Neural progenitor cell (in vitro differentiated cells): ENCODE measurements at regions not wholly inside any gene's neighbourhood (a gene's known extent, or its start where the extent isn't known, plus 50 kb on each side); places are given as distances from the start of the nearest gene placed in this dataset.

ENCODE experiments used
- EZH2 ChIP-seq: fragments of 200-600 bp; sonication (generic); IDR thresholded peaks from 2 replicates; pipeline ENCODE4 v1.6.1; 2017; ENCODE audit warnings: antibody characterized with exemption, mild to moderate bottlenecking, moderate library complexity
- EZH2phosphoT487 ChIP-seq: fragments of 200-600 bp; sonication (generic); IDR thresholded peaks from 2 replicates; pipeline ENCODE4 v1.6.1; 2017; ENCODE audit warnings: antibody characterized with exemption
- TF ChIP-seq, protein P1 (sequence below): fragments of 200-600 bp; sonication (generic); IDR thresholded peaks from 2 replicates; pipeline ENCODE4 v1.5.1; 2017; ENCODE audit warnings: antibody characterized with exemption, mild to moderate bottlenecking

DNA sequence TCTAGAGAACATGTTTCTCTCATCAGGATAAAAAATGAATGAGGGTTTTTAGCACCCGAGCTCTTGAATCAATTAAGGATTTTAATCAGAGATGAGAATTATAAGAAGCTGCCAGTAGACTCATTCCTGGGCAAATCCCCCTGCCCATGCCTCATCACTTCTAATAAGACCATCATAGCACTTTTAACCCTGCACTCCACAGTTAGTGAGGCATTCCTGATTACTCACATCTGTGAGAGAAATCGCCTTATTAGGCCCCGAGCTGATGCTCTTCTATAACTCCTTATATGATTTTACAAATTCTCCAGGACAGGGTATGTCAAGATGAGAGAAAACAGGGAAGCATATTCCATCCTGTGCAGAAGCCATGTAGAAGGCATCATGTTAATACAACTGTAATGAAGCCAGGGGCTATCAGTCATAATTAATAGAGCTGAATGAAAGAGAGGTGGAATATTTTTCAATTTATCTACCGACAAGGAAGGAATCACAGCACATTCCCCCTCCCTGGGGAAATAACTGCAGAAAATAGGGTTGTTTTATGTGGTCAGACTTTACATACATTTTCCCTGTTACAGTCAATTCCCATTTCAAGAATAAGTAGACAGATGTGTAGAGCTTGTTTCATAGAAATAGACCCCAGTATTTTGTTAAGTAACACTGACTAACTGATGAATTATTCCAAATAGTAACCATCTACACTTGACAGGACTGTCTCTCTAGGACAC, 272.7 kb downstream of the HHIPL2 start:
- TF ChIP-seq, protein P1, sequence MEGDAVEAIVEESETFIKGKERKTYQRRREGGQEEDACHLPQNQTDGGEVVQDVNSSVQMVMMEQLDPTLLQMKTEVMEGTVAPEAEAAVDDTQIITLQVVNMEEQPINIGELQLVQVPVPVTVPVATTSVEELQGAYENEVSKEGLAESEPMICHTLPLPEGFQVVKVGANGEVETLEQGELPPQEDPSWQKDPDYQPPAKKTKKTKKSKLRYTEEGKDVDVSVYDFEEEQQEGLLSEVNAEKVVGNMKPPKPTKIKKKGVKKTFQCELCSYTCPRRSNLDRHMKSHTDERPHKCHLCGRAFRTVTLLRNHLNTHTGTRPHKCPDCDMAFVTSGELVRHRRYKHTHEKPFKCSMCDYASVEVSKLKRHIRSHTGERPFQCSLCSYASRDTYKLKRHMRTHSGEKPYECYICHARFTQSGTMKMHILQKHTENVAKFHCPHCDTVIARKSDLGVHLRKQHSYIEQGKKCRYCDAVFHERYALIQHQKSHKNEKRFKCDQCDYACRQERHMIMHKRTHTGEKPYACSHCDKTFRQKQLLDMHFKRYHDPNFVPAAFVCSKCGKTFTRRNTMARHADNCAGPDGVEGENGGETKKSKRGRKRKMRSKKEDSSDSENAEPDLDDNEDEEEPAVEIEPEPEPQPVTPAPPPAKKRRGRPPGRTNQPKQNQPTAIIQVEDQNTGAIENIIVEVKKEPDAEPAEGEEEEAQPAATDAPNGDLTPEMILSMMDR: no peak
- TF ChIP-seq EZH2phosphoT487 (no peak), EZH2 (no peak)
